ENCODE measurements at regions not wholly inside any gene's neighbourhood (a gene's known extent, or its start where the extent isn't known, plus 50 kb on each side); places are given as distances from the start of the nearest gene placed in this dataset.

DNA sequence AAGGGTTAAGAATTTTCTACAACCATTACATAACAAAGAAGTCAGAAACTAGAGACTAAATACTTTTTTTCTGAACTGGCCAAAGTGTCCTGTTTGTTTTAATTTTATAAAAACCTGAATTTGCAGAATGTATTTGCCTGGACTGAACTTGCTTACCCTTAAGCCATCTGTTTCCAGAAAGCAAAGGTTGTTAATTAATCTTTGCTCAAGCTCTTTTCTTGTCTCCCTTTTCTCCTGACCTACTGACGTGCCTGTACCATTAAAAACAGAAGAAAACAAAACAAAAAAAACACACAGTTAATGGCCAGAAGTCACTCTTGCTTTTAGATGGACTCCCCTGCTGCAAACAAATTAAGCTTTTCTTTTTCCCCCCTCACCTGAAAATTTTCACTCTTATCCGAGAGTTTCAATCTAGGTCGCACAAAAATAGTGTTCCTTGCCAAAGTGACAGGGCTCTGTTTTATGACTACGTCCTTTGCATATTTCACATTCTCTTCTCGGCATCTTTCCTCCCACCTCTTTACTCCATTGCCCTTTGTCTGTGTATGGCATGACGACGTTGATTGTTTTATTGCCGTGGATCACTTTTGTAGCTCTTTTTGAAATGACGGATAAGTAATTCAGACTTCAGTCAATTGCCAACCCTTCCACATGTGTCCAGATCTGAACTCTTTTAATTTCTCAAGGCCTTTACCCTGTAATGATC is 333.8 kb upstream of the GRIN3A start:
- H4K20me1 ChIP-seq (ENCODE audit: insufficient read depth) = no peaks in the 10 kb centered on the region
- no peaks in the 10 kb centered on the region for H3K27me3 ChIP-seq (ENCODE audit: insufficient read depth, low read depth, low read length)
- H3F3A ChIP-seq (ENCODE audit: insufficient read depth, low read length, poor library complexity, severe bottlenecking) = no peaks in the 10 kb centered on the region
- H3K27ac ChIP-seq (ENCODE audit: low read length) = no peak overlapping the region
- no peak overlapping the region for H3K9ac ChIP-seq (ENCODE audit: low read length)
- H3K4me3 ChIP-seq (ENCODE audit: low read length) = no peak overlapping the region
- no peak overlapping the region for H3K4me2 ChIP-seq (ENCODE audit: low read length)
- no peak overlapping the region for H2AFZ ChIP-seq (ENCODE audit: low read depth, low read length)
- no peaks in the 10 kb centered on the region for H3K9me3 ChIP-seq (ENCODE audit: low read length)
- no peaks in the 10 kb centered on the region for H3K36me3 ChIP-seq (ENCODE audit: insufficient read depth, low read length)
- no peaks in the 10 kb centered on the region for H3K79me2 ChIP-seq (replicated peaks; ENCODE audit: insufficient read depth, low read length)
- no peak for TF ChIP-seq POLR2AphosphoS5 (IDR thresholded peaks at IDR 0.05)
- no peak for TF ChIP-seq EP300 (conservative IDR thresholded peaks at IDR 0.05; ENCODE audit: poor library complexity, severe bottlenecking)
- TF ChIP-seq RAD21 (conservative IDR thresholded peaks at IDR 0.05) = no peak
- TF ChIP-seq, protein P1, sequence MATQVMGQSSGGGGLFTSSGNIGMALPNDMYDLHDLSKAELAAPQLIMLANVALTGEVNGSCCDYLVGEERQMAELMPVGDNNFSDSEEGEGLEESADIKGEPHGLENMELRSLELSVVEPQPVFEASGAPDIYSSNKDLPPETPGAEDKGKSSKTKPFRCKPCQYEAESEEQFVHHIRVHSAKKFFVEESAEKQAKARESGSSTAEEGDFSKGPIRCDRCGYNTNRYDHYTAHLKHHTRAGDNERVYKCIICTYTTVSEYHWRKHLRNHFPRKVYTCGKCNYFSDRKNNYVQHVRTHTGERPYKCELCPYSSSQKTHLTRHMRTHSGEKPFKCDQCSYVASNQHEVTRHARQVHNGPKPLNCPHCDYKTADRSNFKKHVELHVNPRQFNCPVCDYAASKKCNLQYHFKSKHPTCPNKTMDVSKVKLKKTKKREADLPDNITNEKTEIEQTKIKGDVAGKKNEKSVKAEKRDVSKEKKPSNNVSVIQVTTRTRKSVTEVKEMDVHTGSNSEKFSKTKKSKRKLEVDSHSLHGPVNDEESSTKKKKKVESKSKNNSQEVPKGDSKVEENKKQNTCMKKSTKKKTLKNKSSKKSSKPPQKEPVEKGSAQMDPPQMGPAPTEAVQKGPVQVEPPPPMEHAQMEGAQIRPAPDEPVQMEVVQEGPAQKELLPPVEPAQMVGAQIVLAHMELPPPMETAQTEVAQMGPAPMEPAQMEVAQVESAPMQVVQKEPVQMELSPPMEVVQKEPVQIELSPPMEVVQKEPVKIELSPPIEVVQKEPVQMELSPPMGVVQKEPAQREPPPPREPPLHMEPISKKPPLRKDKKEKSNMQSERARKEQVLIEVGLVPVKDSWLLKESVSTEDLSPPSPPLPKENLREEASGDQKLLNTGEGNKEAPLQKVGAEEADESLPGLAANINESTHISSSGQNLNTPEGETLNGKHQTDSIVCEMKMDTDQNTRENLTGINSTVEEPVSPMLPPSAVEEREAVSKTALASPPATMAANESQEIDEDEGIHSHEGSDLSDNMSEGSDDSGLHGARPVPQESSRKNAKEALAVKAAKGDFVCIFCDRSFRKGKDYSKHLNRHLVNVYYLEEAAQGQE (IDR thresholded peaks at IDR 0.05; ENCODE audit: borderline replicate concordance) = no peak
- TF ChIP-seq SMC3 (conservative IDR thresholded peaks at IDR 0.05; ENCODE audit: poor library complexity) = no peak
- TF ChIP-seq TAF1 (IDR thresholded peaks at IDR 0.05; ENCODE audit: low read depth) = no peak
- no peak for TF ChIP-seq CTCF (IDR thresholded peaks at IDR 0.05; ENCODE audit: poor library complexity, severe bottlenecking)
- TF ChIP-seq EZH2 (IDR thresholded peaks at IDR 0.05; ENCODE audit: borderline replicate concordance, insufficient read depth, low read length, poor library complexity, severe bottlenecking) = no peak
- no peak for TF ChIP-seq MXI1 (conservative IDR thresholded peaks at IDR 0.05; ENCODE audit: poor library complexity, severe bottlenecking)
- H3K9me2 ChIP-seq (ENCODE audit: insufficient read depth, low read length) = no peaks in the 10 kb centered on the region

- H3K79me2 ChIP-seq (replicated peaks; ENCODE audit: insufficient read depth, low read length) = no peaks in the 10 kb centered on the region
- H3K4me3 ChIP-seq (ENCODE audit: low read length) = no peak overlapping the region
- TF ChIP-seq EP300 (conservative IDR thresholded peaks at IDR 0.05; ENCODE audit: poor library complexity, severe bottlenecking) (no peak), EZH2 (IDR thresholded peaks at IDR 0.05; ENCODE audit: borderline replicate concordance, insufficient read depth, low read length, poor library complexity, severe bottlenecking) (no peak), MXI1 (conservative IDR thresholded peaks at IDR 0.05; ENCODE audit: poor library complexity, severe bottlenecking) (no peak)
These were observed 331.5 kb upstream of the GRIN3A start for GRCh38 chr9:102069969-102070368.

More at GRCh38 chr9:102069969-102070368, 331.5 kb upstream of the GRIN3A start:
- Histone ChIP-seq H3K27me3 (ENCODE audit: insufficient read depth, low read depth, low read length) (no peaks in the 10 kb centered on the region), H3K4me2 (ENCODE audit: low read length) (no peak overlapping the region), H3K9ac (ENCODE audit: low read length) (no peak overlapping the region), H3F3A (ENCODE audit: insufficient read depth, low read length, poor library complexity, severe bottlenecking) (no peaks in the 10 kb centered on the region), H3K9me3 (ENCODE audit: low read length) (no peaks in the 10 kb centered on the region), H4K20me1 (ENCODE audit: insufficient read depth) (no peaks in the 10 kb centered on the region), H2AFZ (ENCODE audit: low read depth, low read length) (no peak overlapping the region), H3K27ac (ENCODE audit: low read length) (no peak overlapping the region), H3K9me2 (ENCODE audit: insufficient read depth, low read length) (no peaks in the 10 kb centered on the region), H3K36me3 (ENCODE audit: insufficient read depth, low read length) (no peaks in the 10 kb centered on the region)

Measured in neural cell (in vitro differentiated cells).